ENCODE measurements at regions not wholly inside any gene's neighbourhood (a gene's known extent, or its start where the extent isn't known, plus 50 kb on each side); places are given as distances from the start of the nearest gene placed in this dataset.

DNA sequence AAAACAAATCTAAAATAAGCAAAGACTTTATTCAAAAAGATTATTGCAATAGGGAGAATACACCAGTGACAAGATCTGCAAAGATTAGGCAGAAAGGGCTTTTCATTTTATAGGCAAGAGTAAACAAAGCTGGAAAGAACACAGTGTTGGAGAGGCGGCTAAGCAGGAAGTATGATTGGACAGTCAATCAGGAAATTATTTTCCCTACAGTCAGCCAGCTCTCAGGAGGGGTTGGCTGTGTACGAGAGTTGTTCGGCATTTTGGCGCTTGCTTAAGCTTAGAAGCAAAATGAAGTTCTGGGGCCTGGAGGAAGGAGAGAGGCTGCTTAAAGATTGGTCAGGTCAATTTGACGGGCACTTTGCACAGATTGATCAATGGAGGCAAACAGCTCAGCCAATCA lies 1030.5 kb downstream of the TLE4 start:
- TF ChIP-seq, protein P1, sequence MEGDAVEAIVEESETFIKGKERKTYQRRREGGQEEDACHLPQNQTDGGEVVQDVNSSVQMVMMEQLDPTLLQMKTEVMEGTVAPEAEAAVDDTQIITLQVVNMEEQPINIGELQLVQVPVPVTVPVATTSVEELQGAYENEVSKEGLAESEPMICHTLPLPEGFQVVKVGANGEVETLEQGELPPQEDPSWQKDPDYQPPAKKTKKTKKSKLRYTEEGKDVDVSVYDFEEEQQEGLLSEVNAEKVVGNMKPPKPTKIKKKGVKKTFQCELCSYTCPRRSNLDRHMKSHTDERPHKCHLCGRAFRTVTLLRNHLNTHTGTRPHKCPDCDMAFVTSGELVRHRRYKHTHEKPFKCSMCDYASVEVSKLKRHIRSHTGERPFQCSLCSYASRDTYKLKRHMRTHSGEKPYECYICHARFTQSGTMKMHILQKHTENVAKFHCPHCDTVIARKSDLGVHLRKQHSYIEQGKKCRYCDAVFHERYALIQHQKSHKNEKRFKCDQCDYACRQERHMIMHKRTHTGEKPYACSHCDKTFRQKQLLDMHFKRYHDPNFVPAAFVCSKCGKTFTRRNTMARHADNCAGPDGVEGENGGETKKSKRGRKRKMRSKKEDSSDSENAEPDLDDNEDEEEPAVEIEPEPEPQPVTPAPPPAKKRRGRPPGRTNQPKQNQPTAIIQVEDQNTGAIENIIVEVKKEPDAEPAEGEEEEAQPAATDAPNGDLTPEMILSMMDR (IDR thresholded peaks at IDR 0.05; ENCODE audit: extremely low read depth, missing control alignments), result no peak
- no peak for DNase-seq (ENCODE audit: low spot score)

DNA sequence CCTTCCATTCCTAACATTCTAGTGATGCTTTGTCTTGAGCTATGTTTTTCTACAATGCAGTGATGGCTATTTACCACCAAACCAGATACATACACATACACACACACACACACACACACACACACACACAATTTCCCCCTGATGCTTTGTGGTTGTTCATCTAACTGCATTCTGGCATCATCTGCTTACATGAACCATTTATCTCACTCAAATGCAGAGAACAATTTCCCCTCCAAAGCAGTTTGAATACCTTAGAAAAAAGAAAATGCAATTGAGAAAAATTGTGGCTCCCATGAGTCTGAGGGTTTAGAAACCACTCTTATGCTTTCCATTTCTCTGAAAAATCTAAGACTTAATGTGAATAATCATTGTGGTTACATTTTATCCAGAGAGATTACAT lies 1024.8 kb downstream of the TLE4 start:
- no peak for DNase-seq (ENCODE audit: low spot score)
- TF ChIP-seq, protein P1 (IDR thresholded peaks at IDR 0.05; ENCODE audit: extremely low read depth, missing control alignments), result no peak

DNA sequence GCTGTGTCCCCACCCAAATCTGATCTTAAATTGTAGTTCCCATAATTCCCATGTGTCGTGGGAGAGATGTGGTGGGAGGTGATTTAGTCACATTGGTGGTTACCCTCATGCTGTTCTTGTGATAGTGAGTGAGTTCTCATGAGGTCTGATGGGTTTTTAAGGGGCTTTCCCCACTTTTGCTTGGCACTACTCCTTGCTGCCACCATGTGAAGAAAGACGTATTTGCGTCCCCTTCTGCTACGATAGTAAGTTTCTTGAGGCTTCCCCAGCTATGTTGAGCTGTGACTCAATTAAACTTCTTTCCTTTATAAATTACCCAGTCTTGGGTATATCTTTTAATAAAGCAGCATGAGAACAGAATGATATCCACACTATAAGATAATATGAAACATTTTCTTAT lies 1023.4 kb downstream of the TLE4 start:
- DNase-seq (ENCODE audit: low spot score), result no peak
- TF ChIP-seq, protein P1 (IDR thresholded peaks at IDR 0.05; ENCODE audit: extremely low read depth, missing control alignments), result no peak

DNA sequence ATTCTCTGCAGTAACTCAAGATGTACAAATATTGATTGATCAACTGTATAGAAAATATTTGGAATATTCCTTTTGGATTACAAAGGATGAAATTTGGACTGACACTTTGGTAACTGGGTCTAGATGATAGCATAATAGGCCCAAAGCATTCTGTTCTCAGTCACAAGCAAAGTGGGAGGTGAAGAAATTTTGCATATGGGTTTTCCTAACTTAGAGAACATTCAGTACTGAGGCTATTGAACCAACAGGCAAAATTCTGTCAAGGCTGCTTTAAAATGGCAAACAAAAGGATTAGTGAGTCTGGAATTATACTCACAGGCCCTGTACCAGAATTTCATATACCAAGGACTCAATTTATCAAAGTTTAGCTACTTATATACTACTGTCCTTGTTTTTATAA lies 1020.6 kb downstream of the TLE4 start:
- no peak for DNase-seq (ENCODE audit: low spot score)
- TF ChIP-seq, protein P1 (IDR thresholded peaks at IDR 0.05; ENCODE audit: extremely low read depth, missing control alignments), result no peak

DNA sequence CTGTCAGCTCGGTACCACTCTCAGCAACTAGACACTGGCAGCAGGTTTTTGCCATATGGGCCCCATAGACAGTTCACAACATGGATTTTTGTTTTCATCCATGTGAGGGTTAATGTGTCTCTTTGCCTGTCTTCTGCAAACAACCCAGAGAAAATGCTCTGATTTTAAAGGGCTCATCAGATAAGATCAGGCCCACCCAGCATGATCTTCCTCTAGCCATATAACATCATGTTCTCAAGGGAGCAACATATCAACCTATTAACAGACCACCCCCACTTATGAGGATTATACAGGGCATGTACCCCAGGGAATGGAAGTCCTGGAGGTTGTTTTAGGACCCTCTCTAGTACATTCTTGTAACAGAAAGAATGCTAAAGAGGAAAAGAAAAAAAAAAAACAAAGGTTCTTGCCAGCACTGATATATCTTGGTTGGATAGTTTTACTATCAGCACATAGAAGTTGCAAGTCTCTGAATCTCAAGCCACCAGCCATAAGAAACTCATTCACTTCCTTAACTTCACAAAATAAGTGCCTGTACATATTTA lies 1015.1 kb downstream of the TLE4 start:
- DNase-seq (ENCODE audit: low spot score), result no peak
- TF ChIP-seq, protein P1 (IDR thresholded peaks at IDR 0.05; ENCODE audit: extremely low read depth, missing control alignments), result no peak

DNA sequence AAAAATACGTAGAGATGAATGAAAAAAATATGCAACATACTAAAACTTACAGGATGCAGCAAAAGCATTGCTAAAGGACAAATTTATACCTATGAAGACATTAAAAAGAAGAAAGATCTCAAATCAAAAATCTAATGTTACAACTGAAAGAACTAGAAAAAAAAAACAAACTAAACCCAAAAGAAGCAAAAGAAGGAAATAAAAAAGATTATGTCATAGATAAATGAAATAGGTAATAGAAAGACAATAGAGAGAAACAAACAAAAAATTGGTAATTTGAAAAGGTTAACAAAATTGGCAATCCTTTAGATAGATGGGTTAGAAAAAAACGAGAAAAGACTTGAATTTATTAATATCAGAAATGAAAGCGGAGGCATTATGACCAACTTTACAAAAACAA lies 1000.2 kb downstream of the TLE4 start:
- no peak for DNase-seq (ENCODE audit: low spot score)
- TF ChIP-seq, protein P1 (IDR thresholded peaks at IDR 0.05; ENCODE audit: extremely low read depth, missing control alignments), result no peak

DNA sequence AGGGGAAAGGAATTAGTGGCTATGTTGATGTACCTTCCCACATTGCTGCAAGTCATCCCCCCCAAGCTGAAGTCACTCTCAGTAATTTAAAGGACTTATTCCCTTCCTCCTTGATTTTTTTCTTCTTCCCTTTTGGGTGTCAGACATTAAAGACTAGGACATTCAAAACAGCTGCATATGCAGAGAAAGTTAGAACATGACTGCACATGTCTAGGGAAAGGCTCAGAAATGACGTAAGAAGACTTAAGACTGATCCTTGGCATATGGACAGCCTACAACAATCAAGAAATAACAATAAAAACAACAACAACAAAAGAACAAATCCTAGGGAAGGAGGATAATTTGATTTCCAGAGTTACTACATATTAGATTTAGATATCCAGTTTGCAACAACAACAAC lies 997.5 kb downstream of the TLE4 start:
- TF ChIP-seq, protein P1 (IDR thresholded peaks at IDR 0.05; ENCODE audit: extremely low read depth, missing control alignments), result no peak
- DNase-seq (ENCODE audit: low spot score), result no peak
